OCI-LY3 (cell line): ENCODE measurements at regions not wholly inside any gene's neighbourhood (a gene's known extent, or its start where the extent isn't known, plus 50 kb on each side); places are given as distances from the start of the nearest gene placed in this dataset.
"Not testable (repeated sequence)": the region's sequence is repeated elsewhere in the genome, so short reads cannot be mapped to it uniquely, and the experiment has no call there.

Source experiments
- CTCF ChIP-seq: fragments of 200-600, 300-600 bp; sonication (generic); IDR thresholded peaks from 2 replicates; pipeline ENCODE4 v1.5.1; 2014; ENCODE audit warnings: antibody characterized with exemption, low read length, low read depth
- EZH2phosphoT487 ChIP-seq: fragments of 200-600 bp; shearing (Covaris generic); IDR thresholded peaks from 2 replicates; pipeline ENCODE4 v1.6.1; 2018; ENCODE audit warnings: antibody characterized with exemption, mixed run types, low read depth

- not testable (repeated sequence) for TF ChIP-seq CTCF, EZH2phosphoT487
Observed at GRCh38 chr4:59780271-59780670, 1419.9 kb upstream of the ADGRL3 start.
